Skeletal muscle tissue (tissue), 3 donors: ENCODE measurements at regions not wholly inside any gene's neighbourhood (a gene's known extent, or its start where the extent isn't known, plus 50 kb on each side); places are given as distances from the start of the nearest gene placed in this dataset.

Experiments
- H3K27ac ChIP-seq: one replicate; pipeline ENCODE4 v1.7.0; 2013; ENCODE audit warnings: mild to moderate bottlenecking, low read depth, low read length, inconsistent platforms
- H3K27me3 ChIP-seq, 3 donors: one replicate each; pipeline ENCODE4 v1.7.0; 2013; ENCODE audit warnings: low read length in 3 of 3; ENCODE audit not compliant: control insufficient read depth in 3 of 3, insufficient read depth in 3 of 3
- H3K36me3 ChIP-seq, 3 donors: one replicate each; pipeline ENCODE4 v1.7.0; 2013; ENCODE audit warnings: low read length in 3 of 3; ENCODE audit not compliant: control insufficient read depth in 3 of 3, insufficient read depth in 3 of 3
- H3K4me1 ChIP-seq, 3 donors: one replicate each; pipeline ENCODE4 v1.7.0; 2013; ENCODE audit warnings: low read length in 3 of 3, mild to moderate bottlenecking in 3 of 3; ENCODE audit not compliant: control insufficient read depth in 3 of 3, insufficient read depth in 3 of 3
- H3K4me3 ChIP-seq, 3 donors: one replicate each; pipeline ENCODE4 v1.7.0; 2013; ENCODE audit warnings: low read length in 3 of 3
- H3K9ac ChIP-seq, 3 donors: one replicate each; pipeline ENCODE4 v1.7.0; 2013; ENCODE audit warnings: low read length in 3 of 3, mild to moderate bottlenecking in 3 of 3, moderate library complexity in 2 of 3, low read depth in 1 of 3
- H3K9me3 ChIP-seq, 3 donors: one replicate each; pipeline ENCODE4 v1.7.0; 2013; ENCODE audit warnings: low read length in 3 of 3; ENCODE audit not compliant: control insufficient read depth in 3 of 3
- donor health status: Osteomylitis.

DNA sequence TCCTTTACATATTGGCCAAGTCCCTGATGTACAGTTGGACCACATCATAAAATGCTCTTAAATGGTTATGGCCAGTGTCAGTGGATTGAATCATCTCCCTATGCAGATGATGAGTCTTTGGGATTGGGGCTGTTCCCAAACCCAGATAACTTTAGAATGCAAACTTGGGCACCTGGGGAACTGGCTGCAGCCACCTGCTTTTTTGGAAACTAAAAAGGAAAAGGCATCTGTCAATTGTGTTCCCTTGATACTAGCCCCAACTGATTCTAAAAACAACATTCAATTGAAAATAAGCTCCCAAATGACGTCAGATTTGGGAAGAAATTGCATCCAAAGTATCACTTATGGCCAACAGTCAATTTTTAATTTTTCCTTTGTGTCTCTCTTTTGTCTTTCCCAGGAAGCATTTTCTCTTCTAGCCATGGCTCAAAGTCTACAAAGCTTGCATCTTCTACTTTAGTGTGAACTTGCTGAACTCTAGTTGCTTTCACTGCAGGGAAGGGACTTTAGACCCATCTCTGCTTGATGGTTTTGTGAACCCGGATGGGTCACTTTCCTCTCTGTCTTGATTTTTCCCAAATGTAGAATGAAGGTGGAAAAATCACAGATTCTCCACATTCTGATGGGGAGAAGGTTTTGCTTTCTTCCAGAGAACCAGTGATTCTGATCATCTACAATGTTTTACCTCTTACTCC is 402.3 kb upstream of the USP24 start:
- Histone ChIP-seq H3K4me3 (no peak overlapping the region), H3K27ac (no peak overlapping the region), H3K27me3 (no peaks in the 10 kb centered on the region), H3K36me3 (no peaks in the 10 kb centered on the region), H3K9me3 (no peaks in the 10 kb centered on the region), H3K4me1 (no peaks in the 10 kb centered on the region), H3K9ac (no peak overlapping the region)

DNA sequence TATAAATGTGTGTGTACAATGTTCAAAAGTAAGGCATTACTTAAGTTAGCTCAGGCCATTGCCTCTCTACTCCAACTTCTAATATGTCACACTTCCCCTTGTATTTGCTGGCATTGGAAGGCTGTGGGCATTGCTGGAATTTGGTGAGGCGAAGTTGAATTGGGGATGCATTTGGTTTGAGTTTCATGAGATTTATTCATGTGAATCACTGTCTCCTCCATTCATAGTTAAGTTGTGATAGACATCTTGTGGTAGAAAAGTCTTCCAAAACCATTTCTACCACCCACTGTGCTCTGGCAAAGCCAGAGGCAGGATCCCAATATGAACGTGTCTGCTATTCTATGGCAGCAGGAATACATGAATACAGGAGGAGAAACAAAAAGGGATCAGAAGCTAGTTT is 397.8 kb upstream of the USP24 start:
- no peaks in the 10 kb centered on the region for H3K9me3 ChIP-seq
- no peak overlapping the region for H3K27ac ChIP-seq
- peaks cover 0 to 4% (median 0%) of the 10 kb centered on the region in 3 donors for H3K4me1 ChIP-seq
- H3K4me3 ChIP-seq = no peak overlapping the region
- H3K9ac ChIP-seq = no peak overlapping the region
- no peaks in the 10 kb centered on the region for H3K27me3 ChIP-seq
- H3K36me3 ChIP-seq = no peaks in the 10 kb centered on the region

DNA sequence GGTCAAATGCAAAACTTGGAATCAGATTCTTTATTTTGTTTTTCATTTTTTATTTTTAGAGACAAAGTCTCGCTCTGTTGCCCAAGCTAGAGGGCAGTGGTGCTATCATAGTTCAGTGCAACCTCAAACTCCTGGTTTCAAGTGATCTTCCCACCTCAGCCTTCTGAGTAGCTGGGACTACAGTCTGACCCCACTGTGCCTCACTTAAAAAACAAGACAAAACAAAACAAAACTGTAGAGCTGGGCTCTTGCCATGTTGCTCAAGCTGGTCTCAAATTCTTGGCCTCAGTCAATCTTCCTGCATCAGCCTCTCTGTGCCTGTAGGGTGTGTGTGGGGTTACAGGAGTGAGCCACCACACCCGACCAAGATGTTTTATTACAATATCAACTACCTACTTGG is 396.0 kb upstream of the USP24 start:
- Histone ChIP-seq H3K9me3 (no peaks in the 10 kb centered on the region), H3K27me3 (no peaks in the 10 kb centered on the region), H3K9ac (no peak overlapping the region), H3K36me3 (no peaks in the 10 kb centered on the region), H3K27ac (no peak overlapping the region), H3K4me3 (no peak overlapping the region), H3K4me1 (peaks cover 0 to 4% (median 0%) of the 10 kb centered on the region in 3 donors)

DNA sequence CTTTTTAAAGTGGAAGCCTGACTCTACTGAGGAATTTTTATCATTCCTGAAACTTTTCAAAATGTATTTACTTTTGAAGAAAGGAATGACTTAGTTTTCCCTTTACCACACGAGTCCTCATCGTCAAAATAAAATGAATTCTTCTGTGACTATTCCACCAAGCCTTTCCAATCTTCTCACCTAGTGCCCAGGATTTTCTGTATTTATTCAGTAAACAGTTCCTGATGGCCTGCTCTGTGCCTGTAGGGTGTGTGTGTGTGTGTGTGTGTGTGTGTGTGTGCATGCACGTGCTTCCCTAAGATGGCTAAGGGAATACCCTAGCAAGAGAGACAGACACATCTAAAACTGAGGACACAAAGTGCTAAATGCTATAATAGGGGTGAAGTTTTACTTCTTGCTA is 395.0 kb upstream of the USP24 start:
- no peak overlapping the region for H3K4me3 ChIP-seq
- H3K36me3 ChIP-seq = no peaks in the 10 kb centered on the region
- H3K27ac ChIP-seq = no peak overlapping the region
- H3K9me3 ChIP-seq = no peaks in the 10 kb centered on the region
- H3K9ac ChIP-seq = no peak overlapping the region
- H3K4me1 ChIP-seq = peaks cover 0 to 4% (median 0%) of the 10 kb centered on the region in 3 donors
- no peaks in the 10 kb centered on the region for H3K27me3 ChIP-seq

DNA sequence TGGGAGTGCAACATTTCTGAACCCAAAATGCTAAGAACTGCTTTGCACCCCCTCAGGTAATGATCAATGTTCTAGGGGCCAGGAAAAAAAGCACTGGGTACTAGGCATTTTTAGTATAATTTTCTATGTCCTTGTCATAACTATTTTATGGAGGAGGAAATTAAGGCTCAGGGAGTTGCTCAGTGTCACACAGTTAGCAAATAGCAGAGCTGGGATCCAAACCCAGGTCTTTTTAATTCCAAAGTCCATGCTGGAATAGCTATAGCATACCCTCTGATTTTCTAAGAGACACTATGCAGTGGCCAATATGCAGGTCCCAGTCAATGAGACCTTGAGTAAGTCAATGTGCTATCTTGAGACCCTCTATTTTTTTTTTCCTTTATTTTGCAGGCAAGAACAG is 394.5 kb upstream of the USP24 start:
- Histone ChIP-seq H3K27ac (no peak overlapping the region), H3K4me3 (no peak overlapping the region), H3K4me1 (peaks cover 0 to 4% (median 0%) of the 10 kb centered on the region in 3 donors), H3K9me3 (no peaks in the 10 kb centered on the region), H3K27me3 (no peaks in the 10 kb centered on the region), H3K9ac (no peak overlapping the region), H3K36me3 (no peaks in the 10 kb centered on the region)

DNA sequence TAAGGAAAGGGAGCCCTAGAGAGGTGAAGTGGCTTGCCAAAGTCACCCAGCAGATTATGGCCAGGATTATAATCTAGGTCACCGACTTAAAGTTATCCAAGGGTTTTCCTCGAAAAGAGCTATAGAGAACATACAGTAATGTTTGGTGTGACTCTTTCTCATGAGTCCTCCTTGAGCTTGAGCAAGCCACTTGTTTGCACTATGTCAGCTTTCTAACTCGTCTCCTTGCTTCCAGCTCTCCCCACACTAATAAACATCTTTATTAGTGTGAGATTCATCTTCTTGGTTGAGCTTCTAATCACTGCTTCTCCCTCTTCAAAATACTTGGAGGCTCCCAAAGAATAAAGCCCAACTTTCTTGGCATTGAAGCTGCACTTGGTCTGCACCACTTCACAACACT is 390.0 kb upstream of the USP24 start:
- H3K27ac ChIP-seq = no peak overlapping the region

DNA sequence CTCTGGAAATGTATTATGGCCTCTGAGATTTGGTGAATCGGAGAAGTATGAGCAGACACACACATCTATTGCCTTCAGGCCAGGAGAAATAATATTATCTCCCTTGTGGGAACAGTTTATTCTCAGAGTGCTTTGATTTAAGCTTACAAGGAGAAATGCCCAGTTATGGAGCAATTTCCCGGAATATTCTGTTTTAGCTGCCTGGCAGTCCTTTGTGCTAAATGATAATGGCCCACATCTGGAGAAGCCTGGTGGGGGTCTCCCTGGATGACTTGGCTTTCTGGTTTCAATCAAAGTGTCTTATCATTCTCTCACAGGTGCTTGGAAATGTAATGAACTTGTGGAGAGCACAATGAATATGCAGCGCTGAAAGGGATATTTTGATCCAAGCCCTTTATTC is 389.6 kb upstream of the USP24 start:
- Histone ChIP-seq H3K4me1 (no peaks in the 10 kb centered on the region), H3K36me3 (no peaks in the 10 kb centered on the region), H3K4me3 (no peak overlapping the region), H3K9me3 (no peaks in the 10 kb centered on the region), H3K27ac (no peak overlapping the region), H3K9ac (no peak overlapping the region), H3K27me3 (no peaks in the 10 kb centered on the region)

More for the DNA sequence above, 390.0 kb upstream of the USP24 start:
- Histone ChIP-seq H3K4me3 (no peak overlapping the region), H3K4me1 (no peaks in the 10 kb centered on the region), H3K9me3 (no peaks in the 10 kb centered on the region), H3K9ac (no peak overlapping the region), H3K27me3 (no peaks in the 10 kb centered on the region), H3K36me3 (no peaks in the 10 kb centered on the region)

DNA sequence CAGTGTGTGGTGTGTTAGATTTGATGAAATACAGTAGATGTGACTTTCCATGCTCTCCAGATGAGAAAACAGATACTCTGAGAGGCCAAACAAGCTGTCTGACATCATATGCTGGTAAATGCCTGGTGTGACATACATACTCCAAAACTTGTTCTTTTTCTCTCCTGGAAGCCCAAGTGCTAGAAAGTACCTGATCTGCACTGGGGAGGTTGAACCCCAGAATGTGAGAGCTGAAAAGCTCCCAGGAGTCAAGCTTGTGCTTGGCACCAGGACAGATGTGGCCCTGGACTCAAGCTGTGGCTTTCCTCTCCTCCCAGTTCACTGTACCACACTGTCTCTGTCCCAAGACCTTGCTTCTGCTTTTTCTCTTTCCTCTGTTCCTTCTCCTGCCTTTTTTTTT is 389.0 kb upstream of the USP24 start:
- H3K27me3 ChIP-seq = no peaks in the 10 kb centered on the region
- H3K9ac ChIP-seq = no peak overlapping the region
- no peak overlapping the region for H3K27ac ChIP-seq
- no peaks in the 10 kb centered on the region for H3K4me1 ChIP-seq
- H3K4me3 ChIP-seq = no peak overlapping the region
- H3K9me3 ChIP-seq = no peaks in the 10 kb centered on the region
- no peaks in the 10 kb centered on the region for H3K36me3 ChIP-seq

DNA sequence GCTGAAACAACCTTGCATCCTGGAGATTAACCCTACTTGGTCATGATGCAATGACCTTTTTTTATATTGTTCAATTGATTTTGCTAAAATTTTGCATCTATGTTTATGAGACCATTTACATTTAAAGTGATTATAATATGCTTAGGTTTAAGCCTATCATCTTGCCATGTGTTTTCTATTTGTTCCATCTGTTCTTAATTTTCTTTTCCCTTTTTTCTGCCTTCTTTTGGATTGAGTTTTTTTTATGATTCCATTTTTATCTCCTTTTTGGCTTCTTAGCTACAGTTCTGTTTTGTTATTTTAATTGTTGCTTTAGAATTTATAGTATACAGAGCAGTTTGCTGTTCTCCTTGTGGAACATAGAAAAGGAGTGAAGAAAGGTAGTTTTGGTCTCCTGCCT is 385.1 kb upstream of the USP24 start:
- no peak overlapping the region for H3K9ac ChIP-seq
- H3K4me1 ChIP-seq = no peaks in the 10 kb centered on the region
- no peaks in the 10 kb centered on the region for H3K36me3 ChIP-seq
- no peak overlapping the region for H3K27ac ChIP-seq
- H3K27me3 ChIP-seq = no peaks in the 10 kb centered on the region
- no peak overlapping the region for H3K4me3 ChIP-seq
- H3K9me3 ChIP-seq = no peaks in the 10 kb centered on the region

DNA sequence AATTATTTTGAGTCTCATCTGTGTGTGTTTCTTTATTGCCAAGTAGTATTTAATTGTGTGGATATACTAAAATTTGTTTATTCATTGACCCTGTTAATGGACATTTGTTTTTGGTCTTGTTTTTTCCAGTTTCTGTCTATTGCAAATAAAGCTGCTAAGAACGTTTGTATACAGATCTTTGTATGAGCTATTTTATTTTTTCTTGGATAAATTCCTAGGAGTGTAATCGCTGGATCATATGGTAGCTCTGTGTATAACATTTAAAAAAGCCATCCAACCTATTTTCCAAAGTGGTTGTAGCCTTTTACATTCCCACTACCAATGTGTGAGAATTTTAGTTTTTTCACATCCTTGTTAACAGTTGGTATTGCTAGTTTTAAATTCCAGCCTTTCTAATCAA is 382.7 kb upstream of the USP24 start:
- no peaks in the 10 kb centered on the region for H3K9me3 ChIP-seq

More for the DNA sequence above, 382.7 kb upstream of the USP24 start:
- Histone ChIP-seq H3K4me3 (no peak overlapping the region), H3K27me3 (no peaks in the 10 kb centered on the region), H3K36me3 (no peaks in the 10 kb centered on the region), H3K27ac (no peak overlapping the region), H3K9ac (no peak overlapping the region), H3K4me1 (no peaks in the 10 kb centered on the region)
